ENCODE measurements at regions not wholly inside any gene's neighbourhood (a gene's known extent, or its start where the extent isn't known, plus 50 kb on each side); places are given as distances from the start of the nearest gene placed in this dataset.

DNA sequence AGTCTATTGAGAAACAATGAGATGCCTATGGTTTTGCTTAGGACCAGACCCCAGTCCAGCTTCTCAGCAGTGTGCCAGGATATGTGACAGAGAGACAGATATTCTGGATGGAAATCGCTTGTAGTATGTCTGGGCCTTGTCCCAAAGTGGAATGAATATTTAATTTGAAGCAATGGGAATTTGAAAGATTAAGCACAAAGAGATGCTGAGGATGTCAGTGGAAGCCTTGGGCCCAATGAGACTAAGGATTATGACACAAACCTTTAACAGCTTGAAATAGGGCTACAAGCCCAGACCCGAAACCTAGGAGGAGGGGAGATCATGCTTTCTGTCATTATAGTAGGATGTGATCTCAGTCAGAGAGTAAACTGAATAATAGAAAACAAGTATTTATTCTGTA is 459.2 kb downstream of the FAT4 start:
- TF ChIP-seq EZH2phosphoT487 (IDR thresholded peaks at IDR 0.05; ENCODE audit: insufficient read depth, low read depth): no peak
- TF ChIP-seq EZH2 (IDR thresholded peaks at IDR 0.05; ENCODE audit: insufficient read depth, poor library complexity, severe bottlenecking): no peak

Measured in GM23248 (cell line).